NCI-H526 (cell line): ENCODE measurements at regions not wholly inside any gene's neighbourhood (a gene's known extent, or its start where the extent isn't known, plus 50 kb on each side); places are given as distances from the start of the nearest gene placed in this dataset.
"Not testable (repeated sequence)": the region's sequence is repeated elsewhere in the genome, so short reads cannot be mapped to it uniquely, and the experiment has no call there.

Experiments used
- DNase-seq, 2 experiments: peaks; one replicate each; lab custom pipeline; 2025; lab: John Stamatoyannopoulos, UW

DNA sequence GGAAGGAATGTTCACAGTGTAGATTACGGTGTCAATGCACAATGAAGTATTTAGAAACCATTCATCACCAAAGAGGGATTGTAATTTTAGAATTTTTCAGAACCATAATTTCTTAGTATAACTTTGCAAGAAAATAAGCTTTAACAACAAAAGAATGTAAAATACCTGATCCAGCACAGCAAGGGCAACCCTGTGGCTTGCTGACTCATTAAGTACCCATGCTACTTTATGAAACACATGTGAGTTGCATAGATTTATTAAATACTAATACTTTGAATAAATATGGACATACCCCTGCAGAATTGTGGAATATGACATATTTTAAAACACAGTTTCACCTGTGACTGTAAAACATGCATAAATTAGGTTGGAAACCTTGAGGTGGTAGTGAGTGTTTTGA is 281.3 kb downstream of the ZNF248 start:
- no peak for DNase-seq

DNA sequence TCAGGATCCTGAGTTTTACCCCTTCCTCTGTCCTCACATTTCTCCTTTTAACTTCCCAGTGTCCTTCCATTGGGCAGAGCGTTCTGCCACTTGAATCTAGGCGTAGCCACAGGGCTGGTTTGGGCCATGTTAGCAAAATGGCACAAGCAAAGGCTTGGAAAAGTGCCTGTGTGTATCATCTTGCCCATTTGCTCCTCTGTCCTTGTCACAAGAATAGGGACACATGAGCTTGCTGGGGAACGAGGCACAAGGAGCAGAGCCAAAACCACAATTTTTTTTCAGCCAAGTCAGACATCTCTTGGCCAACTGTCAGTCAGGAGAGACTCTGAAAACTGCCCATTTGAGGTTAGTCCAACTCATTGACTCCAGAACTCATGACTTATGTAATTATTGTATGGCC is 285.2 kb downstream of the ZNF248 start:
- DNase-seq = no peak

DNA sequence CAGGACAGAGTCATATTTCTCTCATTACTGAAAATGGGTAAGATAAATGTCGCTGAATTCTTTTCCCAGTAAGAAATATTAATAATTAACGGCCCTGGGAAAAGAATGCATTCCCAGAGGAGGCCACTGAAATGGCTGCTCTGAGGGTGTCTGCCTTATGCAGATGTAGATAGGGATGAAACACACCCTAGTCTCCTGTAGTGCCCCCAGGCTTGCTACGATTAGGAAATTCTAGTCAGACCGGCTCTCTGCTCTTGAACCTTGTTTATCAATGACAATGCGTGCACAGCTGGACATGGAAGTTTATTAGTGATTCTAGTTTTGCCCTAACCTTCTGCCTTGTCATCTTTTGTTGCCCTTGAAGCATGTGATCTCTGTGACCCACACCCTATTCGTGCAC is 291.1 kb downstream of the ZNF248 start:
- no peak for DNase-seq

DNA sequence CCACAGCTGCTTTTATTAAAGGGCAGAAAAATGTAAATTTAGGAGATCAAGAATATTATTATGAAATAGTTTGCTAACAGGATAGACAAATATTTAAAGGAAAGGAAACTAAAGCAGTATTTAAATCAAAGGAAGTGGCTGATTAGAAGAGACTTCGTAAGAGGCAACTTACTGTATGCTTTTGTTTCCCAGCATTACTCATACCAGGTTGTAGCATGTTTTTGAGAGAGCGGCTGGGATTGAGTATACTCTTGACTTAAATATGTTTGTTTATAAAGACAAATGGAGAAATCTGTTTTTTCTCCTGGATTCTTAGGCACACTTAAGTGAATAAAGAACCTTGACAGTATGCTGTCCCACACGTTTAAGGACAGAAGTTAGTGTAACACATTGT is 293.7 kb downstream of the ZNF248 start:
- DNase-seq = no peak

DNA sequence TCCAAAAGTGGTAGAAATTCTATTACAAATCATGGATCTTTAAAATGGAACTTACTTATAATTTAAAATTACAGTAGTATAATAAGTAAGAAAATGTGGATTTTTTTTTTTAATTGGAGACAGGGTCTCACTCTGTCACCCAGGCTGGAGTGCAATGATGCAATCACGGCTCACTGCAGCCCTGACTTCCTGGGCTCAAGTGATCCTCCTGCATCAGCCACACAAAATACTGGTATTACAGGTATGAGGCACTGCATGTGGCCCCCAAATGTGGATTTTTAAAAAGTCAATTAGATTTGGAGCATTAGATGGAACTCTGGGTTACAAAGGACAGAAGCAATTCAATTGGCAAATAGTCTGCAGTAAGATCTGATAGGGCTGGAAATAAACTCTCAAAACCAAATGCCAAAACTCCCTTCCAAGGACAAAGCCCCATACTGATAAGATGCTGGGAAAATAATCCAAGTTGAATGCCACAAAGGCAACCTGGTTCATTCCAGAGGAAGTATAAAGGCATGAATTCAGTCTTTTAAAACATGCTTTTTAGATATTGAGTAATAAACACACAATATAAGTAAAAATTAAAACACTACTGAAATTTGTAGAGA is 294.2 kb downstream of the ZNF248 start:
- DNase-seq = no peak

DNA sequence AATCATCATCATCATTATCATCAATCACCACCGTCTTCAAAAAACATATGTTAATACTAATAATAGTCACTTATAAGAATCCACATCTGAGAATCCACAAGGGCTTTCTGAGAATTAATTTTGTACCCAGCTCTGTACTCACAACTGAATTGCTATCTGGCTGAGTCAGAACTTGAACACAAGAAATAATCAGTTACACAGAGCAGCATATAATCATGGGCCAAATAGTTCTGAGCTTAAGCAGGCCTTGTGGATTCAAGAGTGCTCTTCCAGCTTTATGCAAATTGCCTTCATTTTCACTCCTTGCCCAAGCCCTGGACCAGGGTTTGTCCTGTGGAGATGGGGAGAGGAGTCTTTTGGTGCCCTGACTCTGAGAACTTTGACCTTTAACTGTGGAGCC is 304.5 kb downstream of the ZNF248 start:
- no peak for DNase-seq

DNA sequence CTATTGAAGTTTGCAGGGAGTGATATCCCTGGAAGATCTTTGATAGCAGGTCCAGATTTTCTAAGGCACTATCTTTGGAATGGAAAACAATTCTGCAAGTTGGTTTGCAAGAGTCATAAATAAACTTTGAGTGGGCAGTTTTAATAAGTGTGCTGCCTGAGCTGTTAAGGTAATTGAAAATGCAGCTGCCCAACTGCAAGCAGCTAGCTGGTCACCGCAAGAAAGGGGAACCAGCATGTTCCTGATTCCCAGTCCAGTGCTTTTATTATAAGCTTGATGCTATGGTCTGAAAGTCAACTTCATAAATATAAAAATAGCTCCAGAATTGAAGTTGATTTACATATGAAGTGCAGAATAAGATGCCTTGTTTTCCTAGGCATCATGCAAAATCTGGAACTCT is 308.4 kb downstream of the ZNF248 start:
- no peak for DNase-seq

DNA sequence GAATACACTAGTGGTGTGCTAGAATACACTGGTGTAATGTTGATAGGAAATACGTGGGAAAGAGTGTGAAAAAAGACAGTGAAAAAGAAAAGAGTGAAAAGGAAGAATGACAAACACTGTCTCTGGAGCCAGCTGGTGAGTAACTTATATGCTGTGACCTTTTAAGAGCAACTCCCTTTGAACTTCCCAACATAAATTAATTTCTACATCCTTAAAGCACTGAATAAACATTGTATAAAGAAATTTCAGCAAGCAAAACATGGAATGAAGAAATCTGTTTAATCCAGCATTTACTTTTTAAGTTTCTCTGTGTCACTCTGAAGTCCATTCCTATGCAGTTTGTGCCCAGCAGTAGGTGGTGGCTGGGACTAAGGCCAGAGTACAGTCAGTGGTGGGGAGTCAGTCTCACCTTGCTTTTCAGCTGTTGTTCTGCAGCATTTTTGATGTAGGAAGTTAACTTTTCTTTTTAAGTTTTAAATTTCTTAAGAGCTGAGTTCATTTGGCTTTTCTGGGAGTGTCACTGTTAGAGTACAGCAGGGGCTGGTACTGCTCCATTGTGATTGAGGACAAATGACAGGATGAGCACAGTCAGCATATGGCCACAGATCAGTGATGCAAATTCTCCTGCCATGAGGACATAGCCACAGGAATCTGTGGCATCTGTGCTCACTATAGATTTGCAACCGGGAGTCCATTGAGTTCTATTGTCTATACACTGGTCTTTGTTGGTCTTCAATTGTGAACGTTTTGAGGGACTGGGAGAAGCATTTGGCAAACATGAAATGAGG is 321.8 kb downstream of the ZNF248 start:
- no peak for DNase-seq

DNA sequence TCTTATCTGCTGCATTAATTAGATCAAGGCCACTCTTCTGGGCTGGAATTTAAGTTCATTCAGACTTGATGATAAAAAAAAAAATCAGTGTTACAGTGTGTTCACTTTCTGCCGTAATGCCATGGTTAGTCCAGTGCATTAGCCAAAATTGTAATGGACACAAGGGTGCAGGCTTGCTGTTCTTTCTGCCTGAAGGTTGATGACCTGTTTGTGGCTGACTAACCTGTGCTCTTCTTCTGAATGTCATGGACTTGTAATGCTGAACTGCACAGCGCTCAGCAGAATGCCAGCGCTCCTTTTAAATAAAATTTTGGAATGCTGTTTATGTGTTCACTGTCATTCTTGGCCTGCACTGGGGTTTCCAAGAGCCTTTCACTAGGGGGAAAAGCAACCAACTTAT is 323.2 kb downstream of the ZNF248 start:
- no peak for DNase-seq

DNA sequence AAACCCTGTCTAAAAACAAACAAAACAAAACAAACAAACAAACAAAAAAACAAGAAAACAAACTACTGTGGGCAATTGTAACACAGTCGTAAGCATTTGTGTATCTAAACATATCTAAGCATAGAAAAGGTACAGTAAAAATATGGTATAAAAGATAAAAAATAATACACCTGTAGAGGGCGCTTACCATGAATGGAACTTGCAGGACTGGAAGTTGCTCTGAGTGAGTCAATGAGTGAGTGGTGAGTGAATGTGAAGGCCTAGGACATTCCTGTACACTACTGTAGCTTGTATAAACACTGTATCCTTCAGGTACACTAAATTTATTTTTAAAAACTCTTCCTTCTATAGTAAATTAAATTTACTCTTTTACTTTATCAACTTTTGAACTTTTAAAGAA is 332.0 kb downstream of the ZNF248 start:
- peak in 1 of 2 experiments; percentile 2 for DNase-seq

DNA sequence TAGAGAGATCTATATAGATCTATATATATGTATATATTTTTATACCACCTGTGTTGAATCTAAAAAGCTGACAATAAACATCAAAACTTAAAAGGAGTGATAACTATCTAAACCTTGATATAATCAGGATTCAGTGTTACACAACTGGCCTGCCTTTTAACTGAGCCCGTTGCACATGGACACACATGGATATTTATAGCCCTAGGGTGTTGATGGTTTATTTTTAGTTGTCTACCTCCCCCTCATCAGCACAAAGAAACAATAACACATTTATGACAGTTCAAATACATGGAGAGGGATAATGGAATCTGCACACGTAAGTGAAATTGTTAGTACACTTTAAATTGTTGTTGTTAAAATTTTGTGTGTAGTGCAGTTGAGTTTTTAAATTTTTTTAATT is 336.9 kb downstream of the ZNF248 start:
- no peak for DNase-seq

DNA sequence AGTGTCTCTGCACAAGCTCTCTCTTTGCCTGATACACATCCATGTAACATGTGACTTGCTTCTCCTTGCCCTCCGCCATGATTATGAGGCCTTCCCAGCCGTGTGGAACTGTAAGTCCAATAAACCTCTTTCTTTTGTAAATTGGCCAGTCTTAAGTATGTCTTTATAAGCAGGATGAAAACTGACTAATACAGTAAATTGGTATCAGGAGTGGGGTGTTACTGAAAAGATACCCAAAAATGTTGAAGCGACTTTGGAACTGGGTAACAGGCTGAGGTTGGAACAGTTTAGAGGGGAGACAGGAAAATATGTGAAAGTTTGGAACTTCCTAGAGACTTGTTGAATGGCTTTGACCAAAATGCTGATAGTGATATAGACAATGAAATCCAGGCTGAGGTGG is 346.9 kb downstream of the ZNF248 start:
- not testable (repeated sequence) for DNase-seq

DNA sequence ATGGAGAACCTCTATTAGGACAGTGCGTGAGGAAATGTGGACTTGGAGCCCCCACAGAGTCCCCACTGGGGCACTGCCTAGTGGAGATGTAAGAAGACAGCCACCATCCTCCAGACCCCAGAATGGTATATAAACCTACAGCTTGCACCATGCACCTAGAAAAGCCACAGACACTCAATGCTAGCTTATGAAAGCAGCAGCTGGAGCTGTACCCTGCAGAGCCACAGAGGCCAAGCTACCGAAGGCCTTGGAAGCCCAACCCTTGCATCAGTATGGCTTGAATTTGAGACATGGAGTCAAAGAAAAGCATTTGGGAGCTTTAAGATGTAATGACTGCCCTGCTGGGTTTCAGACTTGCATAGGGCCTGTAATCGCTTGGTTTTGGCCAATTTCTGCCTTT is 361.3 kb downstream of the ZNF248 start:
- DNase-seq = no peak

DNA sequence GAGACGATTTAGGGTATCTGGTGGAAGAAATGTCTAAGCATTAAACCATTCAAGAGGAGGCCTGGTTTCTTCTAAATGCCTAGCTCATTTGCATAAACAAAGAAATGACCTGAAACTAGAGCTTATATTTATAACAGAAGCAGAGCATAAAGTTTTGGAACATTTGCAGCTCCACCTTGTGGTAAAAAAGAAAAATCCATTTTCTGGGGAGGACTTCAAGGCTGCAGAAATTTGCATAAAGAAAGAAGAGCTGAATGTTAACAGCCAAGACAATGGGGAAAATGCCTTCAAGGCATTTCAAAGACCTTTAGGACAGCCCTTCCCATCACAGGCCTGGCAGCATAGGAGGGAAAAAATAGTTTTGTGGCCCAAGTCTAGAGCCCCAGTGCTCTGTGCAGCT is 362.0 kb downstream of the ZNF248 start:
- peak; percentile 4 to 44 for DNase-seq

DNA sequence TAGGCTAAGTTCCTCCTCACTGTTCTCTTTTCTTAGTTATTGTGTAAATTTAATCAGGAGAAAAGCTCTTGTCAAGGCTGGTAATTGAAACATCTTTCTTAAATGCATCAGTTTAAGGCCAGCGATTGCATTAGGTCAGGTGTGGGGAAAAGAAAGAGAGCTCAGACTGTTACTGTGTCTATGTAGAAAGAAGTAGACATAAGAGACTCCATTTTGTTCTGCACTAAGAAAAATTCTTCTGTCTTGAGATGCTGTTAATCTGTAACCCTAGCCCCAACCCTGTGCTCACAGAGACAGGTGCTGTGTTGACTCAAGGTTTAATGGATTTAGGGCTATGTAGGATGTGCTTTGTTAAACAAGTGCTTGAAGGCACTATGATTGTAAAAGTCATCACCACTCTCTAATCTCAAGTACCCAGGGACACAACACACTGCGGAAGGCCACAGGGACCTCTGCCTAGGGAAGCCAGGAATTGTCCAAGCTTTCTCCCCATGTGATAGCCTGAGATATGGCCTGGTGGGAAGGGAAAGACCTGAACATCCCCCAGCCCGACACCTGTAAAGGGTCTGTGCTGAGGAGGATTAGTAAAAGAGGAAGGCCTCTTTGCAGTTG is 364.1 kb downstream of the ZNF248 start:
- not testable (repeated sequence) for DNase-seq

DNA sequence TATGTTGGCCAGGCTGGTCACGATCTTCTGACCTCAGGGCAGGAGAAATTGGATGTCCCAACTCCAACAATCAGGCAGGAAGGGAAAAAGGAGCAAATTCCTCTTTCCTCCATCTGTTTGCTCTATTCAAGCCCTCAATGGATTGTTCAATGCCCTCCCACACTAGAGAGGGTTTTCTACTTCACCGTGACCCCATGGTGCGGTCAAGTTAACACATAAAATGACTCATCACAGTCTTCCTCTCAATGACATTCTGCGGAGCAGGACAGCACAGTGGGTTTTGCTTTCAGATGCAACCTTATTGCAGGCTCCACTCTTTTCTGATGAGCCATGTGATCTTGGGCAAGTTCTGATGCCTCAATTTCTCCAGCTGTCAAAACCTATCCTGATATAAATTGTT is 364.9 kb downstream of the ANKRD30A start:
- no peak for DNase-seq

DNA sequence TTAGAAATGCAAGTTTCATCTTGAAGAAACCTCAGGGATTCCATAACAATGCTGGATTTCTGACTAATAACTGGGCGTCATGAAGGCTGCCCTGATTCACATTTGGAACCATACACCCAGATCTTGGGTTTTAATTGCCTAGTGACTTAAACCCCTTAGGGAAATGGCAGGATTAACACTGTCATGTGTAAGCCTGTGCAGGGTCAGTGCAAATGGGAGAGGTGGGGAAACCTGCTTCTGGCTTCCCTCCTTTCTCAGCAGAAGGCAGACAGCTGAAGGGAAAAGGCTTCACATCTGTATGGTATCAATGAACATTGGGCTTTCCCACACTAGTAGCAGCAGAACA is 364.2 kb downstream of the ANKRD30A start:
- no peak for DNase-seq

DNA sequence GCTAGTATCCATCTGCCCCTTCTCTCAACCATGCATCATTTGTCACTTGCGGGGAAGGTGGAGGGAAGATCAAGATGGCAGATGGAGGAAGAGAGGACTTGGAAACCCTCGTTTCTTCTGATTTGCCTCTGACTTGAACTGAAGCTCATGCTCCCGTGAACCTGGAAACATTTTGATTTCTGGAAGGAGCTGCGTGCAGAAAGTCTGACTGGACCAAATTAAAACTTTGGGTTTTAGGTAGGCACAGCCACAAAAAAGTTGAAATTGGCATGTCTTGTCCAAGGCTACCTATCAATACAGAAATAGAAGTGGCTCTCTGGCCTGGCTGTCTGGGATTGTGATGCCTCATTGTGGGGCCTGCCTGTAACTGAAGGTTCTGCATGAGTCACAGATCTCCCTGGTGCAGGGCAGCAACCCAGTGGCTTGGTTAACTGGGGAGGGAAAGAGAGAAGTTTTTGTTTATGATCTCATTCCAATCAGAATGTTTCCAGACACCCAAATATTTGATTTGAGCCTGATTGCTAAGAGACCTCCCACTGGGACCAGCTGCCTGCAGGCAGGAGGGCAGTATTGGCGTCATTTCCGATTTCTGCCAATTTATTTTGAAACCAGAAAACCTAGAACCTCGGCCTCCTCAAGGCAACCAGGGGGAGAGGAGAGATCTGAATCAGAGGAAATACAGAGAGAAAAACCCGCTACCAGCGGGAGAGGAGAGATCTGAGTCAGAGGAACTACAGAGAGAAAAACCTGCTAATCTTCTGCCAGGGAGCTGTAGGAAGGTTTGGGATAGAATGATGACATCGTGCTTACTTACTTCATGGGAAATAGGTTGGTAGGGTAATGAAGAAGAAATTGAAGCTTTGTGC is 363.6 kb downstream of the ANKRD30A start:
- no peak for DNase-seq

DNA sequence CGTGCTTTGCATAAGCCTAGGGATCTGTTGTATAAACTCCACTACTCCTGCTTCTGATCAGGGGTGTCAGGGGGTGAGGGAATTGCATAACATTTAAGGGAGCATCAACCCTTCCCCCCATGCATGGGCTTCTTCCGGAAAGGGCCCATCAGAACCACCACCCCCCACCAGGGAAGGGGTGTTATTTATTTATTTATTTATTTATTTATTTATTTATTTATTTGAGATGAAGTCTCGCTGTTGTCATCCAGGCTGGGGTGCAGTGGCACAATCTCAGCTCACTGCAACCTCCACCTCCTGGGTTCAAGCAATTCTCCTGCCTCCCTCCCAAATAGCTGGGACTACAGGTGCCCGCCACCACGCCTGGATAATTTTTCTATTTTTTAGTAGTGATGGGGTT is 355.2 kb downstream of the ANKRD30A start:
- not testable (repeated sequence) for DNase-seq

DNA sequence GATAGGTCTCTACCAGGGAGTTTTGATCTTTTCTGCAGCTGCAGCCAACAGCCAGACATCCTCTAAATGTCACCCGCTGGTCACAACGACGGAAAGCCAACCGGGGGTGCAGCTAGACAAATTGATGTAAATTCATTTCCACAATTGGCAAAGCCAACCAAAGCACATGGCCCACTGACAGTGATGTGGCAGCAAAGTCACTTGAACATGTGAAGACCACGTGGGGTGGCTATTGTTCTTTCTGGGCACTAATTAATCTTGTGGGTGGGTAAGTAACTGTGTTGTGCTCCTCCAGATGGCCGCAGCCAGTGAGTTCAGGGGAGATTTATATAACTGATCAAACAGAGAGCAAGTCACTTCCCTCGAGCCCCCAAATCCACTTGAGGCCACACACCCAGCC is 354.1 kb downstream of the ANKRD30A start:
- DNase-seq = no peak

DNA sequence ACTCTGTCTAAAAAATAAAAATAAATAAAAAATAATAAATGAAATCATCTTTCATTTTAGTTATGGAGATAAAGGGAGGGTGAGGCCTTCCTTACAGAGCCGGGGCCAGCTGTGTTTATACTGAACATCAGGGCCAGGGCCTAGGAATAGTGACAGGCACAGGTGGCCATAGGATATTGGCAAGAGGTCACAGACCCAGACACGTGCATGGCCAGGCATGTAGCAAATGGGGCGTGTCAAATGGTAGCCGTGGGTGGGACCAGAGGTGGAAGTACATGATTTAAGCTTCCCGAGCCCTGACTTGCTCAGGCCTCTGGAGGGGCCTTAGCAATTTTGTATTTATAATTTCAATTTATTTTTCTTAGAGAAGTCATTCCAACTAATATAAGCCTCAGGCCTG is 353.0 kb downstream of the ANKRD30A start:
- no peak for DNase-seq

DNA sequence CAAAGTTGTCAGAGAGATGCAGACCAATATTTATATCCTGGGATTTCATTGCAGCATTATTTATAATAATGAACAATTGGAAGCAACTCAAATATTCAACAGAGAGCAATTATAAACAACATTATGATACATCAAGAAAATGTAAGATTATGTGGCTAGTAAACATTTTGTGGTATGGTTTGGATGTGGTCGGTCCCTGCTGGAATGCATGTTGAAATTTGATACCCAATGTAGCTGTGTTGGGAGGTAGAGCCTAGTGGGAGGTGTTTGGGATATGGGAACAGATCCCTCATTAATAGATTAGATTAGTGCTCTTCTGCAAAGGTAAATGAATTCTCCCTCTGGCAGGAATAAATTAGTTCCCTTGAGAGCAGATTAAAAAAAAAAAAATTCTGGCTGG is 350.9 kb downstream of the ANKRD30A start:
- DNase-seq = no peak

DNA sequence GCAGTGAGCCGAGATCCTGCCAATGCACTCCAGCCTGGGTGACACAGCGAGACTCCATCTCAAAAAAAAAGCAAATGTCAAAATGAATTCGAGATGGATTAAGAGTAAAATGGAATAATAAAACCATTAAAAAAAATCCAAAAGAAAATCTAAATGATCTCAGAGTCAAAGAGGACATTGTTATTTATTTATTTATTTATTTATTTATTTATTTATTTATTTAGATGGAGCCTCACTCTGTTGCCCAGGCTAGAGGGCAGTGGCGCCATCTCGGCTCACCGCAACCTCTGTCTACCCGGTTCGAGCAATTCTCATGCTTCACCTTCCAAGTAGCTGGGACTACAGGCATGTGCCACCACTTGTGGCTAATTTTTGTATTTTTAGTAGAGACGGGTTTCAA is 349.2 kb downstream of the ANKRD30A start:
- no peak for DNase-seq
